ENCODE measurements at regions not wholly inside any gene's neighbourhood (a gene's known extent, or its start where the extent isn't known, plus 50 kb on each side); places are given as distances from the start of the nearest gene placed in this dataset.
A peak's percentile ranks its signal among the peaks of the same experiment; 100 is the strongest.
"Not testable (repeated sequence)": the region's sequence is repeated elsewhere in the genome, so short reads cannot be mapped to it uniquely, and the experiment has no call there.

DNA sequence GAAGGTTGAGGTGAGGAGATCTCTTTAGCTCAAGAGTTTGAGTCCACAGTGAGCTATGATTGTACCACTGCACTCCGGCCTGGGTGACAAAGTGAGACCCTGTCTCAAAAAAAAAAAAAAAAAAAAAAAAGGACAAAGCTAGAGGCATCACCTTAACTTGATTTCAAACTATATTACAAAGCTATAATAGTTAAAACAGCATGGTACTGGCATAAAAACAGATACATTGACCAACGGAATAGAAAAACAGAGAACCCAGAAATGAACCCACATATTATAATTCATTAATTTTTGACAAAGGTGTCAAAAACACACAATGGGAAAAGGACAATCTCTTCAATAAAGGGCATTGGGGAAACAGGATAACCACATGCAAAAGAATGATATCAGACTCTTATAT lies 50.8 kb upstream of the MBOAT1 start:
- DNase-seq (ENCODE audit: low read depth): no peak

DNA sequence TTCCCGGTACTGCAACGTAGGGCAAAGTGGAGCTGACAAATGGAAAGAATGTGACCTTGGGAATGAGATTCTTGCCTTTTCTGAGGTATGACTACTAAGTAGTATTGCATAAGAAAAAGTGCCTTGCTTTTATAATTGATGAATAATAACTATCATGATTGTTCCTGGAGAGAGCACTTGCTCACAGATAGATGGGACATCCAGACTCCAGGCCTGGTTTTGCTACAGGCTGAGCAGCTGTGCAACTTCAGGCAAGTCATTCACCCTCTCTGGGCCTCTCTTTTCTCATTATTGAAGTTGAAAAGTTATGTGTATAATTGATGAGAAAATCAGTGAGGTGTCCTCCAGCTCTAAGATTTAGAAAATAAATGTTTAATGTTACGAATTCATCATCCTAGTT lies 53.6 kb upstream of the MBOAT1 start:
- DNase-seq (ENCODE audit: low read depth): no peak

DNA sequence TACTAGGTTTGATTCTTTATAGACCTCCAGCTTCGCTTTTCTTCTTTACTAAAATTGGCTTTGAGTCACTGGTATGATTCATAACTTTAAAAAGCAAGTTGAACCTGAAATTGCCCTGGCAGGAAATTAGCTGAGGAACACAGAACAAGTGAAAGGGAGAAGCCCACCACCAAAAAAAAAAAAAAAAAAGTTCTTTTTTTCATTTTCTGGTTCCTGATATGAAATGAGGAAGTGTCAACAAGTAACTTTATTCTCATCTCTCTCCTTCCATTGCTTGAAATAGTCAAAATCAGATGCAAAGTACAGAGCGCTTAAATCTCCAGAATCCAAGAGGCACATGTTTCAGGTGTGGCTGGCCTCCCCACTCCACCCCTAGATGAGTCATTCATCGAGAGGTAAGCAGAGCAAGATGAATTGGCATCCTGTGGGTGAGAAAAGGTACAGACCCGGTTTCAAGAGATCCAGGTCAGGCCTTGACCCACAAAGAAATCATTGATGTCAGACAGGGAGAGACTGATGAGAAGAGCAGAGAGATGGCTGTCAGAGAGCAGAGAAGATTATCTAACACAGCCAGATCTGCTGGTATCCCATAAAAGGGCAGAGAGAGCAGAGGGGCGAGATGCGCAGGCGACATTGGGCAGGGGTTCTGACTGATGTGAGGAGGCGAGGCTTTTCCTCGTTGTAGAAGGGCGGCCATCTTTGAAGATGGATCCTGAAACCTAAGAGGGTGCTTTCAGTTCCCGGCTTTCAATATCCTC lies 54.8 kb upstream of the MBOAT1 start:
- DNase-seq (ENCODE audit: low read depth): no peak

DNA sequence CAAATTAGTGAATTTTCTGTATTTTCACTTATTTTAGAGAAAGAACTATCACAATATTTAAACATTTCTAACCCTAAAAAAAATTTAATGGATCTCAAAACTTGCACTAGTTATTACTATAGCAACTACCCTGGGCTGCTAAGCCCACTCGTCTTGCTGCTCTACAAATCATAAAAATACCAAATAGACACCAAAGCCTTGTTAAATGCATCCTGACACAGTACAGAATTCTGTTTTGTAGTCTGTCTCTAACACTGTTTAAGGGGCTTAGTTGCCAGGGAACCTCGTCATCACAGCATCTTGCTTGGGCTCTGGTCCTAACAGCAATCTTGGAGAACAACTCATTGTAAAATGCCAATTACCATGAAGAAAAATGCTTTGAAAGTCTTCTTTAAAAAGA lies 56.9 kb upstream of the MBOAT1 start:
- DNase-seq (ENCODE audit: low read depth): no peak

DNA sequence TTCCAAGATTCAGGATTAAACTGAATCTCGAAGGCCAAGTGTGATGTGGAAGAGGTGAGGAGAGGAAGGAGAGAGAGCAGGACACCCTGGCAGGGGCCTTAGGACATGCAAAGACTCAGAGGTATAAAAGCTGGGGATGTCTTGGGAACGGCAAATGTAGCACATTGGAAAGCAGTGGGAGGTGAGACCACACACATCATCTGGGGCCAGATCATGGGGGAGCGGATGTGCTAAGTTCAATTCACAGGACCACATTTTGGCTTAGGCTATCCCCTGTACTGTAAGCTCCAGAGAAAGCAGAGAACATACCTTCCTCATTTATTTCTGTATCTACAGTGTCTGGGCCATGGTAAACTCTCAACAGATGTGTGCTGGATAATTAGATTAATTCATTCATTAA lies 59.5 kb upstream of the MBOAT1 start:
- DNase-seq (ENCODE audit: low read depth): no peak

DNA sequence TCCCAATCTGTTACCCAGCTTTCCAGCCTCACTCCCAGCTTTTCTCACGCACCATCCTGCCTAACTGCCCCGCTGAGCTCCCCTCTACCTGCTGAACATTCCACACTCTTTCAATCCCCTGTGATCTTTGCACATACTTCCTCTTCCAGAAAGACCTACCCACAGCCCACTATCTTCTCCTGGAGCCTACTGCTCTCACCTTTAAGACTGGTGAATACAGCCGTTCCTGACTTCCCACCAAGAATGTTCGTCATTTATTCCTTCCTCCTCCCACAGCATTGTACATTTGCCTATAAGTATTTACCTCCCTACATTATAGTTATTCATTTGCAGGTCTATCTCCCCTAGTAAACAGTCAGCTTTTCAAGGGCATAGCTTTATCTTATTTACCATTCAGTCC lies 61.9 kb upstream of the MBOAT1 start:
- no peak for DNase-seq (ENCODE audit: low read depth)

DNA sequence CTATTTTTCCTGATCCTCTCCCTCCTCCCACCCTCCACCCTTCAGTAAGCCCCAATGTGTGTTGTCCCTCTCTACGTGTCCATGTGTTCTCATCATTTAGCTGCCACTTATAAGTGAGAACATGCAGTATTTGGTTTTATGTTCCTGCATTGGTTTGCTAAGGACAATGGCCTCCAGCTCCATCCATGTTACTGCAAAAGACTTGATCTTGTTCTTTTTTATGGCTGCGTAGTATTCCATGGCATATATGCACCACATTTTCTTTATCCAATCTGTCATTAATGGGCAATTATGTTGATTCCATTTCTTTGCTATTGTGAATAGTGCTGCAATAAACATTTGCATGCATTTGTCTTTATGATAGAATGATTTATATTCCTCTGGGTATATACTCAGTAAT lies 63.6 kb upstream of the MBOAT1 start:
- DNase-seq (ENCODE audit: low read depth): not testable (repeated sequence)

DNA sequence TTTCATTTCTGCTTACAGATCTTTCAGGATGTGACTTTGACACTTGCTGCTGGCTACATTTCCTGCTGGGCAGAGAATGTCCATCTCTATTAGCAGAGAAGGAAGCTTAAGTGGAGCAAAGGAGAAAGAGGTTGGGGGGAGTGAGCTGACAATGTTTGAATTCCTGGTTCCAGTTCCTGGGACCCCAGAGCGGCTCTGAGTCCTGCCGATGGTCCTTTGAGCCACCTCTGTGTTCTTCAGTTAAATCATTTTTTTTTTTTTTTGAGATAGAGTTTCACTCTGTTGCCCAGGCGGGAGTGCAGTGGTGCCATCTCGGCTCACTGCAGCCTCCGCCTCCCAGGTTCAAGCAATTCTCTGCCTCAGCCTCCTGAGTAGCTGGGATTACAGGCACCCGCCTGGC lies 65.5 kb upstream of the MBOAT1 start:
- not testable (repeated sequence) for DNase-seq (ENCODE audit: low read depth)

GRCh38 chr6:20279051-20279450 lies 66.8 kb upstream of the MBOAT1 start:
- no peak for DNase-seq (ENCODE audit: low read depth)

- DNase-seq (ENCODE audit: low read depth): no peak
Measured at GRCh38 chr6:20279608-20280287, 67.5 kb upstream of the MBOAT1 start.

DNA sequence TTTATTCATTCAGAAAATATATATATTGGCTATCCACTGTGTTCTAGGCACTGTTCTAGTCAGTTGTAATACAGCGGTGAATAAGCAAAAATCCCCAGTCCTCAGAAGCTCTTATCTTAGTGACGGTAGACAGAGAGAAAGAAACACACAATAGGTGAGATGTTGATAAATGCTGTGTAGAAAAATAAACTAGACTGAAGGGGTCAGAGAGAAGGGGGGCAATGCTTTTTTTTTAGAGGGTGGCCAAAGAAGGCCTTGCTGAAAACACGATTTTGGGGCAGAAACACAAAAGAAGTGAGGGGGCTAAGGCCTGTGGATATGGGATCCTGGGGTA lies 68.0 kb upstream of the MBOAT1 start:
- DNase-seq (ENCODE audit: low read depth): no peak

- DNase-seq (ENCODE audit: low read depth): no peak
Measured at GRCh38 chr6:20284672-20285071, 72.4 kb upstream of the MBOAT1 start.

DNA sequence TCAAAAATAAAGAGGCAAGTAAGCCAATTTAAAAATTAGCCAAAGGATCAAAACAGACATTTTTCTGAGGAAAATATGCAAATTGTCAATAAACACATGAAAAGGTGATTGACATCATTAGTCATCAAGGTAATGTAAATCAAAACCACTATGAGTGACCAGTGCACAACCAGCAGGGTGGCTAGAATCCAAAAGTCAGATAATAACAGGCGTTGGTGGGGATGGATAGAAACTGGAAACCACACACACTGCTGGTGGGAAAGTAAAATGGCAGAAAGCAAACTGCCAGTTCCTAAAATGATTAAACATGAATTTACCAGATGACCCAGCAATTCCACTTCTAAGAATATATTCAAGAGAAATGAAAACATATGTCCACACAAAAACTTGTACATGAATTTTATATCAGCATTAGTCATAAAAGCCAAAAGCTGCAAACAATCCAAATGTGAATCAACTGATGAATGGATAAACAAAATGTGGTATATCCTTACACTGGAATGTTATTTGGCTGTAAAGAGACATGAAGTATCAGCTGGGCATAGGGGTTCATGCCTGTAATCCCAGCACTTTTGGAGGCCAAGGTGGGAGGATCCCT lies 74.8 kb upstream of the MBOAT1 start:
- no peak for DNase-seq (ENCODE audit: low read depth)

DNA sequence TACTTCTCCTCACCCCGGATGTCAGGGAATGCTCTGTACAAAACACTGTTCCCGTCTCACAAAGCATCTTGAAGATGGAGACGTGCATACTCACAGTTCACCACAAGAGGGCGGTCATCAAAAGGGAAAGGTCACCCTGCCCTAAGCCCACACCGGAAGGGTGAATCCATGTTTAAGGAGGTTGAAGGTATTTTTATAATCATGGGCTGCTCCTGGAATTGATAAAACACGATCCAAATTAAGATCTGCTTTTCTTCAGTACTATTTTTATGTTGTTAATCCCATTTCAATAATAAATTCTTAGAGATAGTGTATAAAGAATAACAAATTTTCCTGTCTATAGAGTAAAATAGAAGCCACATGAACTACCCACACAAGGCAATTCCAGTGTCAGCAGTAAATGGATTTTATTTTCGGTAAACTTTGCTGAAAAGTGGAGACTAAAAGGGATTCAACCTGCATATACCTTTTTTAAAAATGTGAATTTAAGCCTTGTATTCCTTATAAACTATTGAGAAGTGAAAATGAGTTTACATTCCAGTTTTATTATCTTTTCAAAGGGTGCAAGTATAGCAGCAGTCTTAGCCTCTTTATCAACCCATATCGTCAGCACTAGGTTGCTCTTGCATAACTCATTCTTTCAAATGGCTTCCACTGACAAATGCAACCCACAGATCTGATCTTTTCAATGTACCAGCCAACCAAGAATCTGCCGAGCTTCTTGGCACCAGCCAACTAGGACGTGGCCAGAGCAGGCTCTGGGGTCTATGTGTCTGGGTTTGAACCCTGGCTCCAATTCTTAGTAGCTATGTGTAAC lies 79.7 kb upstream of the MBOAT1 start:
- peak; percentile 73 for DNase-seq (ENCODE audit: low read depth)

DNA sequence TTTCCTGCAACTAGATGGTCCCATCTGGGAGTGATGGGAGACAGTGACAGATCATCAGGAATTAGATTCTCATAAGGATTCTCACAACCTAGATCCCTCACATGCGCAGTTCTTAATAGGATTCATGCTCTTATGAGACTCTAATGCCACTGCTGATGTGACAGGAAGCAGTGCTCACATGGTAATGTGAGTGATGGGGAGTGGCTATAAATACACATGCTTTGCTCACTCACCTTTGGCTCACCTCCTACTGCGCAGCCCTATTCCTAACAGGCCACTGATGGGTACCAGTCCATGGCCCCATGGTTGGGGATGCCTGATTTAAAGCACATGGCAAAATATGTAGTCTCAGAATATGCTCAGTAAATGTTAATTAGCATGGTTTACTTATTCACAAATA lies 80.6 kb upstream of the MBOAT1 start:
- no peak for DNase-seq (ENCODE audit: low read depth)

- no peak for DNase-seq (ENCODE audit: low read depth)
Measured at GRCh38 chr6:20301256-20301655, 89.0 kb upstream of the MBOAT1 start.

GRCh38 chr6:20302168-20302567 lies 89.9 kb upstream of the MBOAT1 start:
- no peak for DNase-seq (ENCODE audit: low read depth)

DNA sequence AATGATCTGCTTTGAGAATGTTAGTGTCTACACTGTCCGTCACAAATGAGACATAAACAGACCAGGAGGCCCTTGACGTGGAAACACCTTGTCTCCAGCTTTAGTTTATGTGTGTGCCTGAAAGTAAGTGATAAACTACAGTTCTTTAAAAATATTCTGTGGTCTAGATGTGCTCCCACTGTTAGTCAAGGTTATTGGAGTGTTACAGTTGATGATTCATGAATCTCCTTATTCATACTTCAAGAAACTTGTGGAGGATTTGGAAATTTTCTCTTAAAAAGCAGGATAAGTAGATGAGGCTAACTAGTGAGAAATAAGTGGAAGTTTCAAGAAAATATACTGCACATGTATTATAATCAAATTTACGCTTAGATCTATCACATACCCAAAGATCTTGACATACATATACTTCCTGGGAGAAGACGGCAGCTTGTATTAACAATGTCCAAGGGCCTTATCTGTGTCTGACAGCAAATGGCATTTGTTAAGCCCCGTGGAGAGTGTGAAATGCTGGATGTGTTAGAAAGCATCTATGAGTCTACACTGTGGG lies 90.5 kb upstream of the MBOAT1 start:
- DNase-seq (ENCODE audit: low read depth): no peak

DNA sequence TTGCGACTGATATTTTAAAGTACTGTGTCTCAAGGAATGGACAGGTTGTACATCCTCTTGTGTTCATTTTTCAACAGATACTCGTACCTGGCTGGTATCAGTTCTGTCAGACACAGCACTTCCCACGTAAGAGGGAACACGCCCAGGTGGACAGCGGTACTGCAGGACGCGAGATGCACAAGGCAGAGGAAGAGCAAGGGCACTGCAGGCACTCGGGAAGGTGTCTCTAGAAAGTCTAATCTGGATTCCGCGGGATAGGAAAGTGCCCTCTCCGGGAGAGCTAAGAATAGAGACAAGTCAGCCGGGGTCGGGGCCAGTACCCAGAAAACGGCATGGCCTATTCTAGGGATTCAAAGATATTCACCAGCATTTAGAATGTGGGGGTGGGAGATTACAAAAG lies 94.2 kb upstream of the MBOAT1 start:
- no peak for DNase-seq (ENCODE audit: low read depth)

DNA sequence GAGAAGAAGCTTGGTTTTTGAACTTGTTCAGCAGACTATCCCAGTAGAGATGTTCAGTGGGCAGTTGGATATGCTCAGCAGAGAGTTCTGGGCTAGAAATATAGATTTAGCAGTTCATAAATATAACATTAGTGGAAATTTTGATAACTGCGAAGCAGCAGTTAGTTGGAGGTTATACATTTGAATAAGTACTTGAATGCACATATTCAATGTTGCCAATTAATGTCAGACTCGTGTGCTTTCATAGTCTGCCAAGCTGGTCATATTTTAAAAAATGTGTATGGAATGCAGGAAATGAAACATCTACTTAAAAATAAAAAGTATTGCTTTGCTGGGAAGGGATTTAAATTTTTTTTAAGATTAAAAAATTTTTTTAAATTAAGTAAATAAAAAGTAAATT lies 92.5 kb upstream of the E2F3 start:
- no peak for DNase-seq (ENCODE audit: low read depth)

- DNase-seq (ENCODE audit: low read depth): no peak
Measured at GRCh38 chr6:20310185-20310584, 91.5 kb upstream of the E2F3 start.

DNA sequence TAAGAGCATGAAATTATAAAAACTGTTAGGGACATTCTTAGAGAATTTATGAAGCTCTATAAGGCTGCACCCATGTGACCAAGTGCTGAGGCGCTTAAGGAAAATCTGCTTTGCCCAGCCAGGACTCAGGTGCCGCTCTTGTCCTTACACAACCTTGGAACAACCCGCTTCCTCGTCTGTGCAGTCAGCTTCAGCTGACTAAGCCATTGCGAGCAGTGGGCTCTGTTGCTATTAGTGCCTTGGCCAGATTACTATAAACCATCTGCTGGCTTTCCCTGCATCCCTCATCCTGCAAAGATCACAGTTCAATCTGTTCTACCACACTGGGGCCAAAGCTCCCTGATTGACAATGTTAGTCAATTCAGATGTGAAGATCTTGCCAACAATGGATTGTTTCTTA lies 89.1 kb upstream of the E2F3 start:
- DNase-seq (ENCODE audit: low read depth): no peak

DNA sequence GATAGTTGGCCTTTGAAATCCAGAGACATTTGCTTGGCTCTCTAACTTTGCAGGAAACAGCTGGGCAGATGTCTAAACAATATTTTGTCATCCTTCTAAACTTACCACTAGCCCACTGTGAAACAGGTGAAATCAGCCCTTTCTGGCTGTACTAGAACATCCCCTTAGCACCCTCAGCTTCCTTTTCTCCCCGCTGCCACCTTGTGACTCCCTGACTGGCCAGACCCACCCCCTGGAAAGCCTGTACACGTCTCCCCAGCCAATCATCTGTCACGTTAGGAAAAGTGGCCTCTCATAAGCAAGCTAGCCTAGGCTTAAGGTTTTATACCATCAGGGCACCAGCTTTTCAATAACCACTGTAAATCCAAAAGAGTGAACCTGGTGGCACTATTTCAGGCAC lies 88.6 kb upstream of the E2F3 start:
- DNase-seq (ENCODE audit: low read depth): no peak

Measured in fibroblast of the conjunctiva (primary cell).